ENCODE measurements at regions not wholly inside any gene's neighbourhood (a gene's known extent, or its start where the extent isn't known, plus 50 kb on each side); places are given as distances from the start of the nearest gene placed in this dataset.
"Not testable (repeated sequence)": the region's sequence is repeated elsewhere in the genome, so short reads cannot be mapped to it uniquely, and the experiment has no call there.

DNA sequence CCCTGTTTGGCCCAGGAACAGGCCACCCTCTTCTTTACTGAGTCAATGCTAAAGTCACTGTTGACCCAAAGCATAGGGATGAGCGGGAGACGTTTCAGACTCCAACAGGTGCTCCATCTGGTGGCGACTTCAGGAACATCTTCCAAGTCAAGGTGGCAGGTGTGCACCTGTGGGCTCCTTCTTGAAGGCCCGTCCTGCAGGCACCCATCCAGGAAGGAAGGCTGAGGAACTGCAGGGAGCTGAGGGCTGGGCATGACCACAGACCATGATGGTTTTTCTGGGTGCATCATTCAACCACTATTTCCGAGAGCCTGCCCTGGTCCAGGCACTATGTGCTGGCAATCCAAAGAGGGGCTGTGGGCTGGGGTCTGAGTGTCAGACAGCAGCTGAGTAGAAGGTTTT is 142.8 kb downstream of the NDUFA10 start:
- DNase-seq: no peak

DNA sequence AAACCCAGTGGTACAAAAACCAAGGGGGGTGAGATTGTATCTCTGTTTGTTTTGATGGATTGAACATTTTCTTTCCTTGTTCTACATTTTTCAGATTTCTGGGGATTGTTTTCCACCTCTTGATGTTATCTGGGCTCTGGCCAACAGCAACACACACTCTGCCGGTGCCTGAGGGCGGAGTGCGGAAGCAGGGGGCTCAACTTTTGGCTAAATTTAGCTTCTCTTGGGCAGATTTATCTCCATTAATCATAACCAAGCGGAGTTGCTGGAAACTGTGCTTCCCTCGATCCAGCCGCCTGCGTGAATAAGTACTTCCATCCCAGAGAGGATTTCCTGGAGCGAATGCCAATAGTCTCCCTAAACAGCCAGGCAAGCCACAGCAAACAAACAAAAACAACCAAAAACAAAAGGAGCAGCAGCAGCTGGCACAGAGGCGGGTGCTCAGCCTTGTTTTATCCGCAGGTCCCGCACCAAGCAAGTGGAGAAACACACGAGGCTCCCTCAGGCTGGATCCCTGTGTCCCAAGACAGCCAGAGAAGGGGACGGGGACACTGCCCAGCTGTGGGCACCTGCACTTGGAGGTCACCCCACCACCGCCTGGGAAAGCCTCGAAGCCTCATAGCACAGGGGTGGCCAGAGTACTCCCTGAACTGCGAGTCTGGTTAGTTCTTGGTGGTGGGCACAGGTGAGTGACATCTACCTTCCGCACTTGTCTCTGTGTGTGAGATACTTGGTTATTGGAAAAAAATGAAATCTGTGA is 143.4 kb downstream of the NDUFA10 start:
- DNase-seq: no peak

DNA sequence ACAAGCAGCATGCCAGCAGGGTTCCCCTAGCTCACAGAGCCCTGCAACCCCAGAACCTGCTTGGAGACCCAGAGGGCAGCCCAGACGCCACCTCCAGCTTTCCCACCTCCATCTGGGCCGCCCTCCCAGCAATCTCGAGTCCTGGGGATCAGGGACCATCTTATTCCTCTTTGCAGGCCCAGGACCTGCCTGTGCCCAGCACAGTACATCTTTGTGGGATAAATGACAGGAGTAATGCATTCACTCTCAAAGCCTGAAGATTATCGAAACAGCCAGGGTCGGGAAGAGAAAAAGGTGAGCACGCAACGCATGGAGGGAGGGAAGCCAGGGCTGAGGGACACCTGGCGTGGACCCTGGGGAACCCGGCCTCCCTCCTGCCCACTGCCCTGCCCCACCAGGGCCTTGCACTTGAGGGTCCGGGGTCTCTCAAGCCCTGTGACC is 144.1 kb downstream of the NDUFA10 start:
- no peak for DNase-seq

DNA sequence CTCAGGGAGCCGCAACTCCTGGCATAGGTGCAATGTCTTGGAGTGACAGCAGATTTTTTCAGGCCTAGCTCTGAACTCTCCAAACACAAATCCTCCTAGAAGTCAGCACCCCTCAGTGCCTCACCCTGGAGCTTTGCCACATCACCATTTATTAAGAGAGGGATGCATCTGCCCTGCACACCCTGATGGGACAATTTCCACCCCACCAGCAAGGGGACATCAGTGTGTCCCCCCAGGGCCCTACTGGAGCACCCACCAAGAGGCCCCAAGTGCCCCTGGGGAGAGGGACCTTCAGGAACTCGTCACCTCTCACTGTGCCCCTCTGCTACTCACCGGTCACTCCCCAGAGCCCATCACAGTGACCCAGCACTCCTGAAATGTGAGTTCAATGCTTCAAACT is 144.7 kb downstream of the NDUFA10 start:
- no peak for DNase-seq

DNA sequence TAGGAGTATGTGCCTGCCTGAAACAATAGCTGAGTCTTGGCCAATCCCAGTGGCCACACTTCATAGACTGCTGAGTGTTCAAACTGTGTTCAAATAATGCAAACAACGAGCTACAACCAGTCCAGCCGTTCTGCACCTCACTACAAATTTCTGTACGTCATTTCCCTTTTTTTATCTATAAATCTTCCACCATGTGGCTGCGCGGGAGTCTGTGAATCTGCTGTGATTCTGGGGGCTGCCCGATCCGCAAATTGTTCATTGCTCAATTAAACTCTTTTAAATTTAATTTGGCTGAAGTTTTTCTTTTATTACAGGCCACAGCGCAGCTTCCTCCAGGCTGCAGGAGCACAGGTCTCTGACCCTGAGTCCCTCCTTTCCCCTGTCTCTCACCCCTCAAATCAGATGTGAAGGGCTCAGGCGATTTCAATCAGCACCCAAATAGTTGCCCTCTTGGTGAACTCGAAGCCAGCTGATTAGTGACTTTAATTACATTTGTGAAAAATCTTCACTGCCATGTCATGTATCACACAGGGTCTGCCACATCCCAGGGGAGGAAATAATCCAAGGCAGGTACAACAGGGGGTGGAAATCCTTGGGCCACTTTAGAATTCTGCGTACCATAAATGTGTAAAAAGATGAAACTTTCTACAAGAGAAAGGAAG is 145.6 kb downstream of the NDUFA10 start:
- no peak for DNase-seq

DNA sequence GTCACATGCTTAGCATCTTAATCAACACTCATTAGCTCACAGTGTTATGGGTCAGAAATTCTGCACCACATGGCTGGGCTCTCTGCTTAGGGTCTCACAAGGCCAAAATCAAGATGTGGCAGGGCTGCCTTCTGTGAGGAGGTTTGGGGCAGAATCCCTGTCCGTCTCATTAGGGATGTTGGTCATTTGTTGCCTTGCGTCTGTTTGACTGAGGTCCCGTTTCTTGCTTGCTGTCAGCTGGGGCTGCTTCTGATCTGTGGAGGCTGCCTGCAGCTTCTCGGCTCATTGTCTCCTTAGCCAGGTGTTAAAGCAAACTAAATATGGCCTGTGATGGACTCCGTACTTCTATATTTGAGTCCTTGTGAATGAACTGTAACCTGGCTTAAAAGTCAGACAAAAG is 146.5 kb downstream of the NDUFA10 start:
- DNase-seq: no peak

DNA sequence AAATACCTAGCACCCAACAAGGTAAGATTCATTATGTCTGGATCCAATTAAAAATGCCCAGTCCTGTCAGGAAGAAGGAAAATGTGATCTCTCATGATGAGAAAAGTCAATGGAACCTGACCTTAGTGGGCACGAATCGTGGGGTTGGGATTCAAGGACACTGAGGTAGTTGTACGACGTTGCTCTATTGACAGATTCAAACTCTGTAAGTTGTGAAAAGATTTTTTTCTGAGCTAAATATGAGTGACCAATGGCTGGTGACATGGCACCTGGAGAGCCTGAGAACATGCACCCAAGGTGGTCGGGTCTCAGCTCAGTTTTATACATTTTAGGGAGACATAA is 148.2 kb downstream of the NDUFA10 start:
- no peak for DNase-seq

DNA sequence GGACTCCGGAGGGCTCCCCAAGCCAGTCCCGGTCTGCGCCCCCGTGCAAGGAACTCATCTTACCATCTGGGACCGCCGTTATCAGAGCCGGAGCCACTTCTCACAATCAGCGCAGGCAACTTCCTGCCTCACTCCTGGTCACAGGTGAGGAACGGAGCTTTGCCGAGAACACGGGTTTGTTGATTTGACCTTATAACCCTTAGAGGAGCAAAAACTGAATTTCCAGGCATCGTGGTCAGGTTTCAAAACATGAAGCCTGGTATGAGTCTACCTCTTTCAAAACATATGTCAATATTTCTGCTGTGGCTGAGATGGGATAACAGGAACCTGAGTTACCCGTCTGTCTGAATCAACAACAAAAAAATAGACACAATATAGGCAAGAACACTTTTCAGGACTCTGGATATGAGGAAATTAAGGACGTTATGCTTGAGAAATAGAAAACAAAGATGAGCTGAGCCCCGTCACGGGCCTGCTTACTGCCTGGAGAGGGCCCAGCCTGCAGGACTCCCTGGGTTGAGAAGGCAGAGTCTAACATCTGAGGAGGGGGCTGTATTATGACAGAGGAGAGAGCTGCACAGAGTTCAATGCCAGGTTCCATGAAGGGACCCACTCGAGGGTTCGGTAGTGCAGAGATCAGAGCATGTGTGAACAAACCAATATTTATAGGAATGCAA is 148.7 kb downstream of the NDUFA10 start:
- DNase-seq: no peak

DNA sequence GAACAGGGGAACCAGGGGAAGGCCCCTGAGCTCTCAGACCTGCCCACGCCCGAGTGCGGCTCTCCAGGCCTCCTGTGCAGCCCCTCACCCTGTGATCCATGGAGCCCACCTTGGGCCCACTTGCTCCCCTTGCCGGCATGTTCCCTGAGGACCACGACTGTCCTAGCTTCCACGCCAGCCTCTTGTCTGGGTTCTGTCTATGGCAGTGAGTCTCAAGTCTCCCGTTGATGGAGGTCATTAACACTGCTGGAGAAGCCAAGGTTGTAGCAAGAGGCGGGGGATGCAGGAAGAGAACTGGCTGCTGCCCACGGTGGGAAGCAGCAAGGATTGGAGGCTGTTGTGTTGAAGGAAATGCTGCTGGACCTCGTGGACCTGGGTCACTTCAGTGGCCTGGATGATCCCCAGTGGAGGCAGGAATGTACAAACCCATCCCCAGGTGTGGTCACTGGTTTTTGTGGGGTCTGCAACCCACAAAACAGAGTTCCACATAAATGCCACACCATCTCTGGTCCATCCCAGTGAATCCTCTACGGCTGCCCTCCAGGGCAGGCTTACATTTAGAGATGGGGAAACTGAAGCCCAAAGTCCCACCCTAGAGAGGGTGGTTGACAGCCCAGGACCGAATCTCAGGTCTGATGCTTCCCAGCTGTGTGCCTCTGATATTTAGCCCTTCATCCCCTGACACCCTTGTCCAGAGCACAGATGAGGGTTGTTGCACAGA is 150.3 kb downstream of the NDUFA10 start:
- no peak for DNase-seq

DNA sequence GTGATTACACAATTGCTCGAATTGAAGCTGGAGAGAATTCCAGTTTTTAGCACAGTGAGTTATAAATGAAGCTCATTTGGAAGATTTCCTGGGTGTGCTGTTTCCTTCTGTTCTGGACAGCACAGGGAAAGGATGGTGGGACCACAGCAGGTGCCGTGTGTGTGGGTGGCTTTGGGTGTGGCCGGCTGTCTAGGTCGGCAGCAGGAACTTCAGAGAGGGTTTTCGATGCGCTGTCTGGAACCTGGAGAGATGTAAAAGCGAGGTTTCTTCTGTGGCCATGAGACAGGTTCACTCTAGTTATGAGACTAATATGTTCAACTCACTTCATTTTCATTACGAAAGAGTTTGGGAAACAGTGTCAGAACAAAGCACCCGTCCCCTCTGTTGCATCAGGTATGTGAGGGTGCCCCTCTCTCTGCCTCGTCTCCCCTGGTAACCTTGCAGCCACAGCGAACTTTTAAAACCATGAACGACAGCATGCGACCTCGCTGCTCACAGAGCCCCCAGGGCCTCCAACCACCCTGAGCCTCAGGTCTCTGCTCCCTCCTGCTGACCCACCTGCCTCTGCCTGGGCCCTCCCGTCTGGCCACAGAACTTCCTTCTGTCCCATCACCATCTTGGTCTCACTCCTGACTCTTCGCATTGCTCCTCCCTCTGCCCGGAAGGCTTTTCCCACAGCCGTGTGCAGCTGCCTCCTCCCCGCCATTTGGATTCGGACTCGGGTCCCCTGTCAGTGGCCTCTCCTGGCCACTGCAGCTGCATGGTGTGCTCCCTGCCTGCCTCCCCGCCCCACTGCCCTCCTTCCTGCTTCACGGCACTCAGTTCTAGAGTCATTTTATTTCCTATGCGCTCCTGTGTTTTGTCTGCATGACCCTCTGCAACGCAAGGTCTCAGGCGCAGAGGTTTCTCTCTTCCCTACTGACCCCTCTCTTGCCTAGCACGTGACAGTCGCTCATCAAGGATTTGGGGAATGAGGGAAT is 151.2 kb downstream of the NDUFA10 start:
- DNase-seq: no peak

DNA sequence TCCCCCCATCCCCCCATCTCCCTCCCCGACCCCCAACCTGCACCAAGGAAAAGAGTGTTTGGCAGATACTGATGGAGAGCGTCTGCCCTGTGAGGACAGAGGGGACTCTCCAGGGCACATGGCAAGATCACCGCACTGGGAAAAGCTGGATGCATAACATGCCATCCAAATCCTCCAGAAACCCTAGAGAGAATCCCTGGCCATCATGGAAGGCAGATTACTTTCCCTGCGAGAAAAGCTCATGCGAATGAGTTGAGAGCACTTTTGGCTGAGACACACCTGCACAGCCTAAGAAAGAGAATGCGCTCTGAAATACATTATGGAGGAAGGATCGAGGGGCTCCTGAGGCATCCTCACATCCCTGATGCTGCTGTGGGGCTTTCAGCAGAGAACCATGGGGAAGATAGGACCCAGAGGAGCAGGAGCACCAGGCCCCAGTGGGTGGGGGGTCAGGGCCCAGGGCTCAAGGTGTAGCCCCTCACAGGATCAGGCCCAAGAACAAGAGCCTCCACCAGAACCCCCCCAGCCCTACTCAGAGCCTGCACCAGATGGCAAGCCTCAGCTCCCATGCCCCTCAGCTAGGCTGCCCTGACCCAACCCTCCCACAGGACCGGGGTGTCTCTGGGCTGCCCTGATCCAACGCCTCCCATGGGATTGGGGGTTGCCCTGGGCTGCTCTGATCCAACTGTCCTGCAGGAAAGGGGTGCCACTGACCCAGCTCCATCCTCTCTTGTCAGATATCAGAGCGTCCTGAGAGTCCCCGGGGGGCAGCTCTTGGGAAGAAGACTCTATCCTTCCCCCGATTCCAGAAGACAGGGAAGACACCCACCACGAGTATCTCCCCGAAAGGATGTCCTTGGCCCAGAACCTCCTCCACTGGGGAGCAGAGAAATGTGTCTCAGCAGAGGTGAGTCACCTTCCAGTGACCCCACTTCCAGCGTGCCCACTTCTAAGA is 153.4 kb downstream of the NDUFA10 start:
- DNase-seq: no peak

DNA sequence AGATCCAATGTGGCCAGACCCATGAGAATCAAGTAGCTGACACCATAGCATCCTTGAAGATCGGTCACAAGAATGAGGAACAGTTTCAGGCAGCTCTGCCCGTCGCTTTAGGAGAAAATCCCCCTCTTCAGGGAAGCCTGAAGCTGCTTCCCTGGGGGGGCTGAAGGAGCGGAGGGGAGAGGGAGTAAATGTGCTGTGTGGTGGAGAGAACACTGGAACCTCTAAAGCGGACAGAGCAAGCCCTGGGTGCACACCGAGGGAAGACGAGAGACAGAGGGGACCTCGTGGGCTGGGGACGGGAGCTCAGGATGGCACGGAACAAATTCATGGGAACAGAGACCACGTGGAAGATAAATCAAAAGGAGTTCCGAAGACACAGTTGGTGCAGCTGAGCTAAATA is 154.3 kb downstream of the NDUFA10 start:
- DNase-seq: no peak

DNA sequence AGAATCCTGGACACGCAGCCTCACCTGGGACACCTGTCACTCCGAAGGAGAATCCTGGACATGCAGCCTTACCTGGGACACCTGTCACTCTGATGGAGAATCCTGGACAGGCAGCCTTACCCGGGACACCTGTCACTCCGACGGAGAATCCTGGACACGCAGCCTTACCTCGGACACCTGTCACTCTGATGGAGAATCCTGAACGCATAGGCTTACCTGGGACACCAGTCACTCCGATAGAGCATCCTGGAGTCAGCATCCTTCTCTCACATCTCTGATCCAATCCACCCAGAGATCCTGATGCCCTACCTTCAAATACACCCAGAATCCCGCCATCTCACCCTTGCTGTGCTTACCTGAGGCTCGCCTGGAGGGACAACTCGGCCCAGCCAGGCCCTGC is 154.9 kb downstream of the NDUFA10 start:
- no peak for DNase-seq

DNA sequence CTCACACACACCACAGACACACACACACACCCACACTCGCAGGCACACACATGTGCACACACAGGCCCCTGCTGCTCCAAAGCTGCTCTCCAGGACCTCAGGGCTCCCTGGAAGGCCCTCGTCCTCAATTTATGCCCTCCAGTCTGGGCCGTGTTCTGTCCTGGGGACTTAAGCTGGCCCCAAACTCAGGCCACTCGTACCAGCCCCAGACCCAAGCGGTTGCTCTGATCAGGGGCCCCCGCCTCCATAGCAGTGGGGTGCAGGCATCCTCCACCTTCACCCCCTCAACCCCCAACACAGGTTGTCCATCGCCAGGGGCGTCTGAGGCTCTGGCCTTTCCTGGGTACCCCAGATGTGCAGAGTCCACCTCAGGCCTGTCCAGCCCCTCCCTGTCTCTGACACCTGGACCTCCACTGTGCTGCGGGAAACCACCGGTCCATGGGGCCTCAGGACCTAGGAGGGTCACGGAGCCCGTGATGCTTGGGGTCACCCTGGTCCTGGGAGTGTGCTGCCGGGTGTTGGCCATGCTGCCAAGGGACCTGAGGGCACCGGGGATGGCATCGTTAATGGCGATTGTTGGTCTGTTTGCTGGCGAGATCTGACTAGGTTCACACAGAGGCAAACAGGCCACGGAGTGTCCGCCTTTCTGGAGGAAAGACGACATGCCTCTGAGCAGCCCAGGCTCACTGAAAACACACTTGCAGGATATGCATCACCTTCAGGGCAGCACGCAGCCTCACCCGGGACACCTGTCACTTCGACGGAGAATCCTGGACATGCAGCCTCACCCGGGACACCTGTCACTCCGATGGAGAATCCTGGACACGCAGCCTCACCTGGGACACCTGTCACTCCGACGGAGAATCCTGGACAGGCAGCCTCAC is 155.6 kb downstream of the NDUFA10 start:
- DNase-seq: no peak

DNA sequence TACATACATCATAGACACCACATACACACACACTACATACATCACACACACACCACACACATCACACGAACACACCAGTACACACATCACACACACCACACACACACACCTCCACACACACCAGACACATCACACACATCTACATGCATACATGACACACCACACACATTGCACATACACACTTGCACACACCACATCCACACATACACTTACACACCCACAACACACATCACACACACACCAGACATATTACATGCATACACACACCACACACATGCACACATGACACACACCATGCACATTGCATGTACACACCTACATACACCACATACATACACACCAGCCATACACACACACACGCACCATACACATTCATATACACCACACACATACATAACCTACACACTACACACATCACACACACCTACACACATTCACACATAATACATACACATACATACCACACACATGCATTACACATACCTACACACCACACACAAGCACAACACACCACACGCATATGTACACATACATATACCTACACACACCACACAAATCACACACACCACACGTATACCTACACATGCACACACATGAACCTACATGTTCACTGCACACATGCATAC is 156.5 kb downstream of the NDUFA10 start:
- DNase-seq: no peak

DNA sequence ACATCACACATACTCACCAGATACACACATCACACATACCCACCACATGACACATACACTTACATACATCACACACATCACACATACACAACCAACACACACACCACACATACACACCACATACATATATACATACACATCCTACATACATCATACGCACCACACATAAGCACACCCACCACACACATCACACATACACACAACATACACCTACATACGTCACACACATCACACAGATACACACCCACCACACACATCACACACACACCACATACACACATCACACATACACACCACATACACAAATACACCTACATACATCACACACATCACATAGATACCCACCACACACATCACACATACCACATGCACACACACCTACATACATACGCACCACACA is 158.4 kb downstream of the NDUFA10 start:
- DNase-seq: no peak

DNA sequence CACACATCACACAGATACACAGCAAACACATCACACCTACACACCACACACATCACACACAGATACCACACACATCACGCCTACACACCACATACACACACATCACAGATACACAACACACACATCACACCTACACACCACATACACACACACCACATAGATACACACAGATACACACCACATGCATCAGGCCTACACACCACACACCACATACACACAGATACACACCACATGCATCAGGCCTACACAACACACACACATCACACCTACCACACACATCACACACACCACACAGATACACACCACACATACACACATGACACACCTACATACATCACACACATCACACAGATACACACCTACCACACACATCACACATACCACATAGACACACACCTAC is 158.8 kb downstream of the NDUFA10 start:
- DNase-seq: no peak

DNA sequence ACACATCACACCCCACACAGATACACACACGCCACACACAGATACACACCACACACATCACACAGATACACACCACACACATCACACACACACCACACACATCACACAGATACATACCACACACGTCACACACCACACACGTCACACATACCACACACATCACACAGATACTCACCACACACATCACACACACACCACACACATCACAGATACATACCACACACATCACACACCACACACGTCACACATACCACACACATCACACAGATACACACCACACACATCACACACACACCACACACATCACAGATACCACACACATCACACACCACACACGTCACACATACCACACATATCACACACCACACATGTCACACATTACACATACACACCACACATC is 159.3 kb downstream of the NDUFA10 start:
- DNase-seq: not testable (repeated sequence)

DNA sequence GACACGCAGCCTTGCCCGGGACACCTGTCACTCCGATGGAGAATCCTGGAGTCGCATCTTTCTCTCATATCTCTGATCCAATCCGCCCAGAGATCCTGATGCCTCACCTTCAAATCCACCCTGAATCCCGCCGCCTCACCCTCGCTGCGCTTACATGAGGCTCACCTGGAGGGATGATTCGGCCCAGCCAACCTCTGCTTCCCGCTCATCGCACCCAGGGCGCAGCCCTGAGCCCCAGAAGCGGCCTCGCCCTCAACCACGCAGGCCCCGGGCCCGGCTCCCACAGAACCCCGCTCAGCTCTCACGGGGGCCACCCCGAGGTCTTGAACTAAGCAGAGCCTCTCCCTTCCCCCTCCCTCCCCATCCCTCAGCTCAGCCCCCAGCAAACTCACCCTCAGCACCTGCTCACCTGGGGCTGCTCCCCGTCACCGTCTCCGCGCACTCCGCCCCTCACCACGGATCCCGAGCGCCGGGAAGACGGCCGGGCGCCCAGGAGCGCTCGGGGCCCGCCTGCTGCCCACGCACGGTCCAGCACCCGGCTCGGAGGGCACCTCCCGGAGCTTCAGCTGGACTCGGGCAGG is 160.0 kb downstream of the NDUFA10 start:
- no peak for DNase-seq
